Parathyroid adenoma (tissue), 2 donors: ENCODE measurements at regions not wholly inside any gene's neighbourhood (a gene's known extent, or its start where the extent isn't known, plus 50 kb on each side); places are given as distances from the start of the nearest gene placed in this dataset.

ENCODE experiments used
- H2AFZ ChIP-seq: fragments of 300-600 bp; sonication (generic); one replicate; pipeline ENCODE4 v1.7.0; 2017; ENCODE audit warnings: antibody characterized with exemption, mild to moderate bottlenecking
- H3K27ac ChIP-seq: fragments of 300-600 bp; sonication (generic); one replicate; pipeline ENCODE4 v1.7.0; 2017
- H3K27me3 ChIP-seq: fragments of 300-600 bp; sonication (generic); one replicate; pipeline ENCODE4 v1.7.0; 2017; ENCODE audit warnings: low read length; ENCODE audit not compliant: control insufficient read depth, insufficient read depth
- H3K36me3 ChIP-seq: fragments of 300-600 bp; sonication (generic); one replicate; pipeline ENCODE4 v1.7.0; 2017; ENCODE audit warnings: low read length; ENCODE audit not compliant: control insufficient read depth, insufficient read depth
- H3K4me1 ChIP-seq: fragments of 300-600 bp; sonication (generic); one replicate; pipeline ENCODE4 v1.7.0; 2017; ENCODE audit warnings: control low read depth
- H3K4me2 ChIP-seq: fragments of 300-600 bp; sonication (generic); one replicate; pipeline ENCODE4 v1.7.0; 2017; ENCODE audit warnings: low read length
- H3K4me3 ChIP-seq: fragments of 300-600 bp; sonication (generic); one replicate; pipeline ENCODE4 v1.7.0; 2017; ENCODE audit warnings: low read depth, low read length
- H3K79me2 ChIP-seq: fragments of 300-600 bp; sonication (generic); one replicate; pipeline ENCODE4 v1.7.0; 2017; ENCODE audit warnings: control low read depth
- H3K9ac ChIP-seq: fragments of 300-600 bp; sonication (generic); one replicate; pipeline ENCODE4 v1.7.0; 2017; ENCODE audit warnings: mild to moderate bottlenecking
- H3K9me3 ChIP-seq: fragments of 300-600 bp; sonication (generic); one replicate; pipeline ENCODE4 v1.7.0; 2017; ENCODE audit warnings: low read length; ENCODE audit not compliant: control insufficient read depth
- CTCF ChIP-seq: fragments of 300-600 bp; sonication (generic); IDR thresholded peaks from one replicate; pipeline ENCODE4 v1.7.0; 2017; ENCODE audit warnings: antibody characterized with exemption, mild to moderate bottlenecking
- donor health status: primary hyperparathyroidism.

GRCh38 chr15:95492388-95493070 lies 838.0 kb upstream of the NR2F2 start:
- no peaks in the 10 kb centered on the region for H3K4me1 ChIP-seq
- H3K36me3 ChIP-seq, result no peaks in the 10 kb centered on the region
- no peaks in the 10 kb centered on the region for H3K27me3 ChIP-seq
- no peak overlapping the region for H2AFZ ChIP-seq
- no peak for TF ChIP-seq CTCF
- H3K9me3 ChIP-seq, result no peaks in the 10 kb centered on the region
- no peak overlapping the region for H3K9ac ChIP-seq
- no peak overlapping the region for H3K4me2 ChIP-seq
- no peaks in the 10 kb centered on the region for H3K79me2 ChIP-seq
- no peak overlapping the region for H3K4me3 ChIP-seq
- H3K27ac ChIP-seq, result no peak overlapping the region

DNA sequence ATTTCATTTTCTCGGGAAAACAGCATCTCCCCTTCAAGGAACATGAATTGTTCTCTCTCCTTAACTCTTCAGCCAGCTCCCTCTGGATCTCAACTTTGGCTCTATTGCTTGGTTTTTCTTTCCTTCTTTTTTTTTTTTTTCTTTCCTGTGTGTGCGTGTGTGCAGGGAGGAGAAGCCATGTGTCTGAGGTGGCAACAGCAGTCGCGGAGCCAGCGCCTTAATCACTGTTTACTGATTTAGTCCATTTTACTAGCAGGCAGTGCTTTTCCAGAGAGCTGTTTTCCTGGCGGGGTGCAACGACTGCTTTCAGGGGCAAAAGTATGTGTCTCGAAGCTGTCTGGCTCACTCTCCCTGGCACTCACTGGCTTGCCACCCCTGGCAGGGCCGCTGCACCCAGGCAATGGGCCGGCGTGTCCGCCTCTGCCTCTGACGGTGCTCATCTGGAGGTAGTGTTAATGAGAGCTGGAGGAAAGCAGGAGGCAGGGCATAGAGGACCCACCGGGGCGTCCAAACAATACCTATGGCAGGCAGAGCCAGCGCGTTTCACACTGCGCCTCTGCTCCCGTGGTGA lies 835.4 kb upstream of the NR2F2 start:
- Histone ChIP-seq H3K79me2 (no peaks in the 10 kb centered on the region), H3K9me3 (no peaks in the 10 kb centered on the region), H3K4me3 (no peak overlapping the region), H2AFZ (no peak overlapping the region), H3K27ac (no peak overlapping the region), H3K36me3 (no peaks in the 10 kb centered on the region), H3K27me3 (no peaks in the 10 kb centered on the region), H3K4me1 (no peaks in the 10 kb centered on the region), H3K9ac (no peak overlapping the region), H3K4me2 (no peak overlapping the region)
- TF ChIP-seq CTCF, result no peak

DNA sequence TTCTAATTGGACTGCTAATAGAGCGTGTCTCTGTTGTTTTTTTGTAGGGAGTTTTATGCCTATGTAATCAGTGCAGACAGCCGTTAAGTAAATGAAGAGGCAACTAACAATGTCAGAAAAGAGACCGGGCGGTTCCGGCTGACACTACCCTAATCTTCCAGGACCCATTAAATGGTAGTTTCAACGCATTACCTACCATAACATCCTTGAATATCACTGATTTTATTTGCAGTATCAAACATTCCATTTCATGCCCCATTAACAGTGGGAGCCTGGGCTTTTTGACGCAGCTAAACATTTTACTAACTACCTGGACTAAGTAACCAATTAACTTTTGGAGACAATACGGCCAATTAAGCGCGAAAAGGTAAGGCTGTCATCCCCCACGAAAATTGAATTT lies 832.9 kb upstream of the NR2F2 start:
- Histone ChIP-seq H3K27me3 (no peaks in the 10 kb centered on the region), H3K27ac (no peak overlapping the region), H3K36me3 (no peaks in the 10 kb centered on the region), H3K9me3 (no peaks in the 10 kb centered on the region), H3K9ac (no peak overlapping the region), H3K4me3 (no peak overlapping the region), H2AFZ (no peak overlapping the region), H3K4me2 (no peak overlapping the region), H3K79me2 (no peaks in the 10 kb centered on the region), H3K4me1 (no peaks in the 10 kb centered on the region)
- TF ChIP-seq CTCF, result no peak

DNA sequence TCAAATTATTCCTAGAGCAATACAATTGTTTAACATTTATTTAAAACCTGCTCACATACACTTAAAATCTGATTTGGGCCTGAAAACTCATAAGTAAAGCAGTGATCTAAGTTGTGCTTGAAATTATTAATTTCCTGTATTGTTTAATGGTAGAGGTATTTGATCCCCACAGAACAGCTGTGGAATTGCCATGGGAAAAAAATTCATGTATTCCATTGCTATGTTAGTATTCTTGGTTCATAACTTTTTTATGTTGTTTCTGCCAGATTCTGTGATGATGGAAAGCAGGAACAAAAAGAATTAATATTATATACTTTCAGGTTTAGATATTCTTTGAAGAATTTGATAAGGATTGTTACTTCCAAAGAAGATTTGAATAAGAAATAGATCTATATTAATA lies 831.5 kb upstream of the NR2F2 start:
- H3K36me3 ChIP-seq, result no peaks in the 10 kb centered on the region
- no peaks in the 10 kb centered on the region for H3K9me3 ChIP-seq
- no peak for TF ChIP-seq CTCF
- H3K79me2 ChIP-seq, result no peaks in the 10 kb centered on the region
- no peaks in the 10 kb centered on the region for H3K27me3 ChIP-seq
- H3K4me1 ChIP-seq, result no peaks in the 10 kb centered on the region
- H3K27ac ChIP-seq, result no peak overlapping the region
- no peak overlapping the region for H3K4me2 ChIP-seq
- H2AFZ ChIP-seq, result no peak overlapping the region
- no peak overlapping the region for H3K9ac ChIP-seq
- H3K4me3 ChIP-seq, result no peak overlapping the region

- Histone ChIP-seq H3K9me3 (no peaks in the 10 kb centered on the region), H3K9ac (no peak overlapping the region), H3K27ac (no peak overlapping the region), H2AFZ (no peak overlapping the region), H3K4me1 (no peaks in the 10 kb centered on the region), H3K36me3 (no peaks in the 10 kb centered on the region), H3K79me2 (no peaks in the 10 kb centered on the region), H3K27me3 (no peaks in the 10 kb centered on the region), H3K4me2 (no peak overlapping the region), H3K4me3 (no peak overlapping the region)
- TF ChIP-seq CTCF, result no peak
Measured at GRCh38 chr15:95499397-95499796, 831.1 kb upstream of the NR2F2 start.
